Kidney epithelial cell (primary cell): ENCODE measurements at regions not wholly inside any gene's neighbourhood (a gene's known extent, or its start where the extent isn't known, plus 50 kb on each side); places are given as distances from the start of the nearest gene placed in this dataset.

Experiments
- DNase-seq: peaks from one replicate; pipeline ENCODE4 v3.0.0-alpha.2; 2010; ENCODE audit warnings: low read depth
- H3K27me3 ChIP-seq: 2 replicates; pipeline ENCODE4 v1.6.0; 2011; ENCODE audit warnings: low read length; ENCODE audit not compliant: control insufficient read depth, insufficient read depth
- H3K36me3 ChIP-seq: 2 replicates; pipeline ENCODE4 v1.5.1; 2011; ENCODE audit warnings: low read length; ENCODE audit not compliant: control insufficient read depth, insufficient read depth
- H3K4me3 ChIP-seq: 2 replicates; pipeline ENCODE4 v1.5.1; 2011; ENCODE audit warnings: low read depth, mild to moderate bottlenecking, control low read depth, low read length
- TF ChIP-seq, protein P1 (sequence below): IDR thresholded peaks from 2 replicates; pipeline ENCODE4 v1.5.1; 2011; ENCODE audit warnings: mild to moderate bottlenecking, moderate library complexity, low read length, control low read depth, inconsistent platforms; ENCODE audit not compliant: insufficient read depth, poor library complexity, severe bottlenecking

DNA sequence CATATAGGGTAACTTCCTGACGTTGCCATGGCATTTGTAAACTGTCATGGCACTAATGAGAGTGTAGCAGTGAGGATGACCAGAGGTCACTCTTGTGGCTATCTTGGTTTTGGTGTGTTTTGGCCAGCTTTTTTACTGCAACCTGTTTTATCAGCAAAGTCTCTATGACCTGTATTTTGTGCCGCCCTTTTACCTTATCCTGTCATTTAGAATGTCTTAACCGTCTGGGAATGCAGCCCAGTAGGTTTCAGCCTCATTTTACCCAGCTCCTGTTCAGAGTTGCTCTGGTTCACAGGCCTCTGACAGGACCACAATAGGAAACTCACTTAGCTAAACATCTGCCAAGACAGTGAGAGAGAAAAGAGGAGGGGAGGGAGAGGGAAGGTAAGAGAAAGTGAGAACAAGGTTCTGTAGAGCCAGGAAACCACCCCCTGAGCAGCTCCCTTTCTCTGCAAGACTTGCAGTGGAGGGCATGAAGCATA is 64.8 kb upstream of the PLEKHG3 start:
- Histone ChIP-seq H3K36me3 (no peaks in the 10 kb centered on the region), H3K4me3 (no peak overlapping the region), H3K27me3 (no peaks in the 10 kb centered on the region)
- no peak for DNase-seq
- TF ChIP-seq, protein P1, sequence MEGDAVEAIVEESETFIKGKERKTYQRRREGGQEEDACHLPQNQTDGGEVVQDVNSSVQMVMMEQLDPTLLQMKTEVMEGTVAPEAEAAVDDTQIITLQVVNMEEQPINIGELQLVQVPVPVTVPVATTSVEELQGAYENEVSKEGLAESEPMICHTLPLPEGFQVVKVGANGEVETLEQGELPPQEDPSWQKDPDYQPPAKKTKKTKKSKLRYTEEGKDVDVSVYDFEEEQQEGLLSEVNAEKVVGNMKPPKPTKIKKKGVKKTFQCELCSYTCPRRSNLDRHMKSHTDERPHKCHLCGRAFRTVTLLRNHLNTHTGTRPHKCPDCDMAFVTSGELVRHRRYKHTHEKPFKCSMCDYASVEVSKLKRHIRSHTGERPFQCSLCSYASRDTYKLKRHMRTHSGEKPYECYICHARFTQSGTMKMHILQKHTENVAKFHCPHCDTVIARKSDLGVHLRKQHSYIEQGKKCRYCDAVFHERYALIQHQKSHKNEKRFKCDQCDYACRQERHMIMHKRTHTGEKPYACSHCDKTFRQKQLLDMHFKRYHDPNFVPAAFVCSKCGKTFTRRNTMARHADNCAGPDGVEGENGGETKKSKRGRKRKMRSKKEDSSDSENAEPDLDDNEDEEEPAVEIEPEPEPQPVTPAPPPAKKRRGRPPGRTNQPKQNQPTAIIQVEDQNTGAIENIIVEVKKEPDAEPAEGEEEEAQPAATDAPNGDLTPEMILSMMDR, result no peak

DNA sequence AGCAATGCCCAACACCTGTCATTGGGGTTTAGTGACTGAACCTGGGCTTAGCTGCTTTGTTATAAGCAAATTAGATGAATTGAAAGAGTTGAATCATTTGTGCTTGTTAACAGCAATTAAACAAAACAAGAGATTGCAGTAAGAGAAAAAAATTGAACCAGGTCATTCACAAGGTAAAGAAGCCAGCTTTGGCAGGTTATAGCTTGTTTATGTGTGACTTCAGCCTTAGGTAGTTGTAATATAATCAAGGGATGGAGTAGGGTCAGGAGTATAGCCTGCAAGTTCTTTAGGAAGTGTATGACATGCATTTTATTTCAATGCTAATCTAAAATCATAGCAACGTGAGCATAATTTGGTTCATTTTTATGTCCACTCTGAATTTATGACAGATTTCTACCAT is 63.4 kb upstream of the PLEKHG3 start:
- Histone ChIP-seq H3K4me3 (no peak overlapping the region), H3K36me3 (no peaks in the 10 kb centered on the region), H3K27me3 (no peaks in the 10 kb centered on the region)
- DNase-seq, result no peak
- TF ChIP-seq, protein P1, result no peak

DNA sequence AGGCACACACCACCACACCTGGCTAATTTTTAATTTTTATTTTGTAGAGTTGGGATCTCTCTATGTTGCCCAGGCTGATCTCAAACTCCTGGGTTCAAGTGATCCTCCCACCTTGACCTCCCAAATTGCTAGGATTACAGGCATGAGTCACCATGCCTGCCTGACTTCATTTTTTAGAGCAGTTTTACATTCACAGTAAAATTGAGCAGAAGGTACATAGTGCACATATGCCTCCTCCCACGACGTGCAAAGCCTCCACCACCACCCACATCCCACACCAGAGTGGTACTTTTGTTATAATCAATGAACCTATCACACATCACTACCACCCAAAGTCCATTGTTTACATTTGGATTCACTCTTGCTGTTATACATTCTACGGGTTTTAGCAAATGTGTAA is 62.5 kb upstream of the PLEKHG3 start:
- no peaks in the 10 kb centered on the region for H3K27me3 ChIP-seq
- TF ChIP-seq, protein P1, result no peak

DNA sequence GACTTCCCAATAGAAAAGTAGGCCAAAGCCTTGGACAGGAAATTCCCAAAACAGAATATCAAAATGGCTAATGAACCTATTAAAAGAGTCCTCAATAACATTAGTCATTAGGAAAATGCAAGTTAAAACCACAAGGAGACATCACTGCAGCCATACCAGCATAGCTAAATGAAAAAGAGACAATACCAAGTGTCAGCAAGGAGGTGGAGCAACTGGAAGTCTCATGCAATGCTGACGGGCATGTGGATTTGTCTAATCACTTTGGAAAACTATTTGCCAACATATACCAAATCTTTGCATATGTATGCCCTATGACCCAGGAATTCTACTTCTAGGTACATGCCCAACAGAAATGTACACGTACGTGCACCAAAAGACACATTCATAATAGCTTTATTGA is 60.5 kb upstream of the PLEKHG3 start:
- TF ChIP-seq, protein P1, result no peak
- Histone ChIP-seq H3K4me3 (no peak overlapping the region), H3K27me3 (no peaks in the 10 kb centered on the region), H3K36me3 (no peaks in the 10 kb centered on the region)
- no peak for DNase-seq

More for the DNA sequence above, 62.5 kb upstream of the PLEKHG3 start:
- Histone ChIP-seq H3K36me3 (no peaks in the 10 kb centered on the region), H3K4me3 (no peak overlapping the region)
- DNase-seq, result no peak

DNA sequence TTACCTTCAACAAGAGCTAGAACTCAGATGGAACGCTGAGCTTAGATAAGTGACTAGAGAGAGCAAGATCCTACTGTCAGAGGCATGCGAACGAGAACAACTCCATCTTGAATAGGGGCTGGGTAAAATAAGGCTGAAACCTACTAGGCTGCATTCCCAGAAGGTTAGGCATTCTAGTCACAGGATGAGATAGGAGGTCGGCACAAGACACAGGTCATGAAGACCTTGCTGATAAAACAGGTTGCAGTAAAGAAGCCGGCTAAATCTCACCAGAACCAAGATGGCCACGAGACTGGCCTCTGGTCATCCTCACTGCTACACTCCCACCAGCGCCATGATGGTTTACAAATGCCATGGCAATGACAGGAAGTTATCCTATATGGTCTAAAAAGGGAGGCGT is 59.6 kb upstream of the PLEKHG3 start:
- Histone ChIP-seq H3K27me3 (no peaks in the 10 kb centered on the region), H3K4me3 (no peak overlapping the region), H3K36me3 (no peaks in the 10 kb centered on the region)
- TF ChIP-seq, protein P1, result no peak
- DNase-seq, result no peak

DNA sequence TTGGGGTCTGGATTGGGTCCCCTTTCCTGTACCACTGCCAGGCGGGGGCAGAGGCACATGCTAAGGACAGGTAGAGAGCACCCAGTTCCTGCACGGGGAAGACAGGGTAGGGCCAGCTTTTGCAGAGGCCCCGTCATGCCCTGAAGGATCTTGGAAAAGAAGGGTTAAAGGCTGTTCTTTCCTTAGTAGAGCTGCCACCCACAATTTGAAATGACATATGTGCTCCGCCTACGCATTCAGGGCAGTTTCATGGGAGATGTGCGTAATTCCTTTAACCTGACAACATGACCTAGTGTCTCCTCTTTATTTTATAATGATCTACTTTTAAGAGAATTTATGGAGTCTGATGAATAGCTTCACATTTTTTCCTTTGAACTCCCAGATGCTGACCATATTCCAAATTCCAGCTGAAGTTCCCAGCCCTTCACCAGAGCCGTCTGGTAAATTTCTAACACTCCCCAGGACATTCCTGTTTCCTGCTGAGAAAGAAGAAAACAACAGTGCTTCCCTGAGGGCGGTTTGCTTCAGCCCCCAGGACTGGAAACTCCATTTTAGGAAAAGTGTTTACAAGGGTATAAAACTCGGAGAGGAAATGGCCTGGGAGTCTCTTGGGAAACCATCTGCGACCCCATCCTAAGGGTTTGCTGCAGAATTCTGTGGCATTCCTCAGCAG is 58.9 kb upstream of the PLEKHG3 start:
- H3K27me3 ChIP-seq, result no peaks in the 10 kb centered on the region
- TF ChIP-seq, protein P1, result no peak
- H3K4me3 ChIP-seq, result no peak overlapping the region
- DNase-seq, result peak; percentile 74
- no peaks in the 10 kb centered on the region for H3K36me3 ChIP-seq
